Tongue (tissue), 1 donor: ENCODE measurements at regions not wholly inside any gene's neighbourhood (a gene's known extent, or its start where the extent isn't known, plus 50 kb on each side); places are given as distances from the start of the nearest gene placed in this dataset.

Source experiments
- DNase-seq: peaks from one replicate; pipeline ENCODE4 v3.0.0-alpha.2; 2015

DNA sequence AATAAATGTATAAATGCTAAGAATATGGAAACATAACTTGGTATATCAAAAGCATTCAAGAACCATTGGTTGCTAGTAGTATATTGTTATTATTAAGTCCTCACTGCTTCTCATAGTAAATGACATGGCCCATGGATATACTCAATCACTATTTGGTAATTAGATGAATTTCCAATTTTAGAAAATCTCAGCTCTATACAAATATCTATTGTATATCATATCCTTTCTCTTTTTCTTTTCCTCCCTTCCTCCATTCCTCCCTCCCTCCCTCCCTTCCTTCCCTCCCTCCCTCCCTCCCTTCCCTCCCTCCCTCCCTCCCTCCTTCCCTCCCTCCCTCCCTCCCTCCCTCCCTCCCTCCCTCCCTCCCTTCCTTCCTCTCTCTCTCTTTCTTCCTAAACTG, 514.4 kb upstream of the LCORL start:
- DNase-seq: no peak

DNA sequence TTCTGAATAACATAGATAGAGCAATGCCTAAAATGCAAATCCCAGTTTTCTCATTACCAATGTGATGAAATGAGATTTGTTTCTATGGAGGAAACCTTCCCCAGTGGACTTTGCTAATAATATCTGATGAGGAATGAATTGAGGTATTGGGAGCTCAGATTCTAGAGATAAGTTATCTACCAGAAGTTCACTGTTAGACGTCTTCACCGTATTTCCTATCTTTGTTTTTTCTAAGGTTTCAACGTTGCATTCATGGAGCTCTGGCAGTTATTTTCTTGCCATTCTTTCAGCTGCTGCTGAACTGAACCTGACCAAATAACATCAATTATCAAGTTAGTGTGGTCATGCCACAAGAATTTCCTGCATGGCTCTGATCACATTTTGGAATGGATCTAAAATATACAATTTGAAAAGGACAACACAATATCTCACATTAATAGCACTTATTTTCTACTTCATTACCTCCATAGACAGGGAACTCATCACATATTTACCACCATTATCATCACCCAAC, 511.8 kb upstream of the LCORL start:
- DNase-seq: no peak

DNA sequence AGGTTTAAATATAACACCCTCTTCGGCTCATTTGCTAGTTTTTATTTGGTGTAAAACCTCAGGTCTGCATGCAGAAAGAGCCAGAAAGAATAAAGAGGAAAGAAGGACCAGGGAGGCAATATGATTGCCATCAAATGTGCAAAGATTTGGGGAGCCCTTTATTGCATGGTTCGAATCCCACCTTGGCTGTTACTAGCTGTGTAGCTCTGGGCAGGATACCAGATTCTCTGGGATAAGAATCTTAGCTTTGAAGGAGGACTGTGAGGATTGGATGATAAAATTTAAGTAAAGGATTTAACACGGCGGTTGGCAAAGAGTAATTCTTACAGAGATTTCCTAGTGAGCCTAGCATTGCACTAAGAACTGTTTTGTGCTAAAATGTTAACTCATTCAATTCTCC, 510.2 kb upstream of the LCORL start:
- no peak for DNase-seq

DNA sequence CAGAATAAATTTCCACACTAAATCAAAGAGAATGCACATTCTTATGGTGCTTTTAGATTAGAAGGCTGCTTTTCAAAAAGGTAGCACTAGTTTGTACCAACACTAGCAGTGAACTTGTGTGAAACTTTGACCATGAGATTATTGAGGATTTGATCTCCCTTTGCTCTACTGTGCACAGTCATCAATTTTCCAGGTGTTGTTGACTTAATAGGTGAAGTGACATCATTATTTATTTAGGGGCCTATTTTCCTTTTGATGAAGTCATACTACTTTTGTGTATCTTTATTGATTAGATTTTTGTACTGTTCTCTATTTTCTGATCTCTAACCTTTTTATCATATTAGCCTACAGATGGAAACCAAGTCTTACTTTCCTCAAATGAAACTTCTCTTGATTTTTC, 507.9 kb upstream of the LCORL start:
- no peak for DNase-seq

DNA sequence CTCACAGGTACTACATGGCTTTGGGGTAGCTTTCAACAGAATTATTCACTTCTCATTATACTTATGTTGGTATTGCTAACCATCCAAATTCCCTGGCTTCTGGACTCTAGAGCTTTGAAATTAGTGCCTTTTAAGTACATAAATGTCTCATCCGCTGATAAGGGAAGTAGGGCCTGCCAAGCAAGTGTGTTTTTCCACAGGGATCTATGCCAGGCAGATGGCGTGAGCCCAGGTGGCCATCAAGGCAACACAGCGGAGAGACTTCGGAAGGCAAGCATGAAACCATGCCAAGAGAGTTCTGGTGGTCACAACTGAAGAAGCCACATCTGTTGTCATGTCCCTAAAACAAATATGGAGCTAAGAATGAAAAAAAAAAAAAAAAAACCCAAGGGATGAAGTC, 503.1 kb upstream of the LCORL start:
- no peak for DNase-seq

DNA sequence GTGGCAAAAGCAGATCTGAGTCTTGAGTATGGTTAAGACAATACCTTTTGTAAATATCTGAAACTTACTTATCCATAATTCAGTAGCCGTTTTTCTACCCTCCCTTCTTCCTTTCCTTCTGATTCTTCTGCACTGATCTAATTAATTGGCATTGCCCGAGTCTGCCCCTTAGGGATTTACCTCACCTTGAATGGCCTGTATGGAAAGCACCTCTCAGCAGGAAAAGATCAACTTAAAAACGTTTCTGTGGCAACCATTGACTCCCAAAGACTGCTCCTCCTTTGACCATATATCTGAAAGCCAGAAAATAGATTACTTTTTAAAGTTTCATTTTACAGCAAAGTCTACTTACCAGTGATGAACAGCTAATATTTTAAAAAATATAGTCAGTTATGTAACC, 496.5 kb upstream of the LCORL start:
- no peak for DNase-seq

DNA sequence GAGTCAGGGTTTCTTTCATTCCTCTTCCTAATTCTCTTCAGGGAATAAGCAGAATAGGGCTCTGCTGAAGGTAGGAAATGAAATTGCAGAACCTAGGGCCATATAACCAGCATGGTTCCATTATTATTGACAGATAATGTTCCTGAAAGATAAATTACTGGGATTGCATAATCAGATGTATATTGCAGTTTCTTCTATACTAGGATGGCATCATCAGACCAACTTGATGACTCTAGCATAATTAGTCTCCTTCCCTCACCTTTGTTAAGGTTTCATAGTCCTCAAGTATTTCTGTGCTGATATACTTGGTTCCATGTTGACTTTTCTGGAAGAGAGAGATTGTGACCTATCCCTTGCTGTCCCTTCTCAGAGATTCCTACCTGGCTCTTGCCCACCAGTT, 492.3 kb upstream of the LCORL start:
- DNase-seq: no peak

DNA sequence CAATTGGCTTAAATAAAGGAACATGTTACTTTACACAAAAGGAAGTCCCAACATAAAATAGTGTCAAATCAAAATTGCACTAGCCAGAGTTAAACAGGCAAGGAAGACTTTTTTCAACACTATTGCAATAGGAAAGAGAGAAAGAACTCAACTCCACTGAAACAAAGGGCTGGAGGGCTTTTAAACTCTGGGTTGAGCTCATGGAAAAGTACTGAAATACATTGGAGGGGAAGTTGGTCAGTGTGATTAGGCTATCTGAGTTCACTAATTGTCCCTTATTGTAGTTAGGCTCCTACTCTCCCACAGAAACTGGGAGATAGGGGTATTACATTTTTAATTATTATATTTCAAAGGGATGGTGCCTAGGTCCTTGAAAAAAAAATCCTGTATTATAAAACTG, 491.2 kb upstream of the LCORL start:
- DNase-seq: no peak

DNA sequence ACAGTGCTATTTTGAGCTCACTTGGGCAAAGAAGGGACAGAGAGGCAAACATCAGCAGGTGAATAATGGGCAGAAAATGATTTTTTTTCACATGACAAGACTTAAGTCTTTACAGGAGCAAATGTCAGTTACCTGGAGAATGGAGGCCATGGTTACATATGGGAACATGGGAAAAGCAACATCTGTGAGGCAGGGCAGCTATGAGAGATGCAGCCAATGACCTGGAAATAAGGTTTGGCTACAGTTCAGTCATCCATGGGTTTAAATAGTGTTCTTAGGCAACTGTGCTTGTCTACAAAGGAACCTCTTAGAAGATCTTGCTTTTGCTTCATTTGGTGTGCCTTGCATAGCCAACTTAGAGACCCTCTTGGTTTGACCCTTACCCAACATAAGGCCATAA, 490.2 kb upstream of the LCORL start:
- no peak for DNase-seq

DNA sequence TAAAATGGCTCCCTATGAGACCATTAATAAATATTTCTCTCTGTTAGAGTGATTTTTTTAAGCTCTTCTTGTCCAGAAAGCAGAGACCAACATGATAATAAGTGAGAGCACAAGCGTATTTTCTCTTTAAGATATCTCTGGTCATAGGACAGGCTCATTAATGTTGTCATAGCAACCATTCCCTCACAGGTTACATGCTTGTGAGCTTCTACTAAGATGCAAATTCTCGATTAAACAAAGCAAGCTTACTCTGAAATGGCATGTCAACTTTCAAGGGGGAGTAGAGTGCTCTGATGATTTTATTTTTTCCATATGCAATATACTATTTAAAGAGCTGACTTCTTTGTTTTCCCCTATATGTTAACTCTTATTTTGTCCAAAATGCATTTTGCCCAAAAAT, 487.2 kb upstream of the LCORL start:
- DNase-seq: no peak

DNA sequence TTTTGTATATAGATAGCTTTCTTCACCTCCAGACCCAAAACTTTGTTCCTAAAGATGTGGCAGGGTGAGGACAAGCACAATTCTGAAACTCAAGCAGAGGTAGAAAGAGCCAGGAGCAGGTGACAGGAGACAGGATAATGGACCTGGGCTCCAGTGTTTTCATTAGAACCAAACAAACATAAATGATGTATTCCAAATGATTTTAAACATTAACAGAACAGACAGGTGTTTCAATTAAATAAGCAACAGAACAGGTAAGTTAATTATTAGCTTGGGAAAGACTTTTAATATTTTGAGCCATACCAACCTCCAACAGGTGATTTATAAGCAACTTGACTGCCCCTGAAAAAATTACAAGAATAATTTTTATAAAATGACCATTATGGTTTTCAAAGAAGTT, 459.4 kb upstream of the LCORL start:
- no peak for DNase-seq

DNA sequence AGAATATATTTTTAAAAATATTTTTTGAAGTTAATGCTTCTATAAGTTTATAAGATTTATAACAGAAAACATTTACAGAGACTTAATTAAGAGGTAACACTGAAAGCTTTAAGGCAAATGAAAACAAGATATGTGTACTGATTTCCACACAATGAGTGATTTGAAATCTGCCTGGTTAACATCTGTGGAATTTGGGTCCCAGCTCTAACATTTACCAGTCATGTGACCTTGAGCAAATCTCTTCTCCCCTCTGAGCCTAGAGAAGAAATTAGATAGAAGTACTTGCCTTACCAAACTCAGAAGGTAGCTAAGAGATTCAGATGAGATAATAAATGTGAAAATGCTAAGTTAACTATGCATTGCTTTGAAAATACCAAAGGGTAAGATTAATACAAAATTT, 458.8 kb upstream of the LCORL start:
- no peak for DNase-seq

DNA sequence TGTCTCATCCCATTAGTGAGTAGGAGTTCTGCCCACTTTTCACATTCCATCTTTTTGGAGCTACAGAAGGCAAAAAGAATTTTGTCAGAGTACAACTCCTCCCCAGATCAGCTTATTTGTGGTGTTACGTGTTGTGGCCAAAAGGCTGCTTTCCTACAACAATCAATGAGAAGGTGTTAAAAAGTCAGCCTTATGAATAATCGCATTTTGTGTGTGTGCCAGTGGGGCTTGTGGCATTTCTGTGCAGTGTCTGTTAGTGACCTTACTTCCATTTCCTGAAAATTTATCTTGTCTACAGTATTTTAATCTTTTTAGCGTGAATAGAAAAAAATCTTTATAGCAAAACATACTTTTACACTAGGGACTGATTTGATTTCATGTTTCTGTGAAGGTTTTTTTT, 458.3 kb upstream of the LCORL start:
- DNase-seq: no peak

DNA sequence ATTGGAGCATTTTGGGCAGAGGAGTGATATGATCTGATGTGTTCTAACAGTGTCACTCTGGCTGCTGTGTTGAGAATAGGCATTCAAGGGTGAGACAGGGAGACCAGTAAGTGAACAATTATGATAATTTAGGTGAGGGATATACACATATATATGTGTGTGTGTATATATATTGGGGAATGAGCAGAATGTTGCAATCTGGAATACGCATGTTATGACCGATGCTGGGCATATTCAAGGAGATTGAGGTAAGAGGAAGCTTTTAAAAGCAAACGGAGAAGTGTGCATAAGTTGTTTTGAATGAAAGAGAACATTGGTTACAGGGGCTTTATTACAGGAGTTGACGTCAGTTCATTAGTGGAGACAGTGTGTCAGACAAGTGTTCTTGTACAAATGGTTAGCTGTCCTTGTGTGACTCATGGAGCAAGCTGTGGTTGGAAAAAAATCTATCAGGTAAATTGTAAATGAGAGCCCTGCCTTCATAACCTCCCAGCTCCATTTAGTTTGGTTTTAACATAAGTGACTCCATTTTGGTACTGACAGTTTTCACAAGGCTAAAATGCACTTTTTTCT, 442.5 kb upstream of the LCORL start:
- no peak for DNase-seq

DNA sequence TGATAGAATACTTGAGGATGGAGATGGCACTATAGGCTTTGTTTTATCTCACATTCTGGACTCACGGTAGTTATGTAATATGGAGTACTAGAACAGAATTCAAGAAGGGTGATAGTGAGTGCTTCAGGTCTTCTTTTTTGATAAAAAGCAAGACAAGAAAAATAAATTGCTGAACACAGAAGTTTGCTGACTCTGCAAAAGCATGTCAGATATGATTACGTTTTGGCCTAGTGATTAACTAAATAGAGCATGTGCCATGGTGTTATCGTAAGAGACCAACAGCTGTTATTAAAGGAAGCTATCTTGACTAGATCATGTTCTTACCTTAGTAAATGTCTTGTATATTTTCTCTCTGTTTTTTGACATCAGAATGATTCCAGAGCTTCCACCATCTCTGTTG, 436.9 kb upstream of the LCORL start:
- no peak for DNase-seq

DNA sequence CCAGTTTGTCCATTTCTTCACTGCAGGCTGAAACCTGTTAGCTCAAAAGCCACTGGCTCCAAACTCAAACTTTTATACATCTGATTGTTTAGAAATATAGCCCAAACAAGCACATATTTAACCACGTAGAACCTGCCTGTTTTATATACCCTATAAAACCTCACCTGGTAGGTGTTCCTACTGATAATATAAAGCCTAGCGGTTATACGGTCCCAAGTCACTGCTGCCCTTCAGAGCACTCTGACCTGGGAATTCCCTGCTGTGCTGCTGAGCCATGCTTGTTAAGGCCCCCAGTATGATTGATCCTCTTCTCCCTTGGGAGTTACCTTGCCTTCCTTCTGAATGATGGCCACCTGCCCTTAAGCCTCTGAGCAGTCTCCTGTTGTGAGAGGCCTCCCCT, 432.8 kb upstream of the LCORL start:
- DNase-seq: no peak

DNA sequence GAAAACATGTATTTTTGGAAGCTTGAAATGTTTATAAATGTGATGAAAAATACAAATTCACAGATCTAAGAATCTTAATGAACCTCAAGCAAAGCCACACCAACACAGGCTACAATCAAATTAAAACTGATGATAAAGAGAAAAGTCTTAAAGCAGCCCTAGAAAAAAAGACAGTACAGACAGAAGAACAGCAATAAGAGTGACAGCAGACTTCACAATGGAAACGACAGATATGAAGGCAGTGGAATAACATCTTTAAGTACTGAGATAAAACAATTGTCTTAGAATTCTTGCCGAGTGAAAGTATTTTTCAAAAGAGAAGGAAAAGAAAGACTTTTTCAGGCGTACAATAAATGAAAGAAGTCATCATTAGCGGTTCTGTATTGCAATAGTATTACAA, 423.6 kb upstream of the LCORL start:
- DNase-seq: no peak

DNA sequence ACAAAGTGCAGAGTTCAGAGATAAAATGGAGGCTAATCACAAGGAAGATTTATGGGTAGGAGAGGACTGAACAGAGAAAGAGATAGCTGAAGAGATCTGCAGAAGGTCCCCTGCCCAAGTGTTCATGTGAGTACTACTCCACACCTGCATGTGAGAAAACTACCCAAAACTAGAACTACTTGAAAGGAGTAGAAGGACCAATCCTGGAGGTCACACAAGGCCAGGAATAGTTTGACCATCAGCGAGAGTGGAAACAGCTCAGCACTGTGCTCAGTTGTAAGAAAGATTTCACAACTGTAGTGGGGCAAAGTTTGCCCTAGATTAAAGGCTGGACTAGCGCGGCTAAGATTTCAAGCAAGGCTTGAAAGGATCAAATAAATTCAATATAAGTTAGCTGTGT, 422.7 kb upstream of the LCORL start:
- DNase-seq: no peak

DNA sequence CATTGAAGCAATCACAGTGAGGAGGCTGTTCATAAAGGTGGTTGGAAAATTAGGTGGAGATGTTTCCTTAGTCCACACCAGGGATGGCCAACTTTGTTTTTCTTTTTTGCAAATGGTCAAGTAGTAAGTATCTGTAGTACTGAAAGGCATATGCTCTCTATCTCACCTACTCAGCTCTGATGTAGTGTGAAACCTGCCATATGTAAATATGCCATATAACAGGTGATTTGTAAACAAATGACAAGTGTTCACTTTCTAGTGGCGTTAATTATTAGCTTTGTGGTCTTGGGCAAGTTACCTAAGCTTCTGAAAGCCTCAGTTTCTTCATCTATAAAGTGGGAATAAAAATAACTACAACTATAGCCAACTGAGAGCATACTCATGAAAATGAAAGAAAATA, 421.4 kb upstream of the LCORL start:
- DNase-seq: no peak

DNA sequence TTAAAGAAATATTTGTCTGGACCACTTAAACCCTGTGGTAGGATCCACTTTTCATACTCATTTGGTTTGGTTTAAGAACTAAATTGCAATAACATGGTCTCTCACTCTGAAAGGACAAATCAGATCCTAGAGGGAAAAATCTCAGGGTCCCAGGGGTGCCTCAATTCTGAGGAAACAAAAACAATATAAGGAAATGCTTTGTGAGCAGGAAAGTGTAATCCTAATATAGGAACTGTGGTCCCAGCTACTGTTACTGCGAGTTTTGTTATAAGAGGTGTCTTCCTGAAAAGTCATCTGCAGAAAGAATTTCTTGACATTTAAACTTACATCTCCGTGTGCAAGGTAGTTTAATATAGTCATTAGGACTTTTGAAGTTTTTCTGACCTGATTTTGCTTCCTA, 420.1 kb upstream of the LCORL start:
- no peak for DNase-seq

DNA sequence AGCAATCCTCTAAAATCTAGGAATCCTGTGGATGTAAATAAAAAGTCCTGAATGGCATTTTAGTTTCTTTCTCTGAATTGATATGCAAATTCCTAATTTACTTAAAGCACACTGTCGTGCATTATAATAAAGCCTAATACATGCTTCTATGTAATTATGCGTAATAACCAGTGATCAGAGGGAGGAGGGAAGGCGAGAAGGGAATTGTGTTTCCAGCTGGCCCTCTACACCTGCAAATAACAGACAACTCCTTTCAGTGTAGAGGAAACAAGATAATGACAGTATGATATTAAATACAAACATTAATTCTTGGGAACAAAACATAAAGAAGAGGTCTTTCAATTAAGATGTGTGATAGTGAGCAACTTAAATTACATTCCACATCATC, 419.6 kb upstream of the LCORL start:
- DNase-seq: no peak

DNA sequence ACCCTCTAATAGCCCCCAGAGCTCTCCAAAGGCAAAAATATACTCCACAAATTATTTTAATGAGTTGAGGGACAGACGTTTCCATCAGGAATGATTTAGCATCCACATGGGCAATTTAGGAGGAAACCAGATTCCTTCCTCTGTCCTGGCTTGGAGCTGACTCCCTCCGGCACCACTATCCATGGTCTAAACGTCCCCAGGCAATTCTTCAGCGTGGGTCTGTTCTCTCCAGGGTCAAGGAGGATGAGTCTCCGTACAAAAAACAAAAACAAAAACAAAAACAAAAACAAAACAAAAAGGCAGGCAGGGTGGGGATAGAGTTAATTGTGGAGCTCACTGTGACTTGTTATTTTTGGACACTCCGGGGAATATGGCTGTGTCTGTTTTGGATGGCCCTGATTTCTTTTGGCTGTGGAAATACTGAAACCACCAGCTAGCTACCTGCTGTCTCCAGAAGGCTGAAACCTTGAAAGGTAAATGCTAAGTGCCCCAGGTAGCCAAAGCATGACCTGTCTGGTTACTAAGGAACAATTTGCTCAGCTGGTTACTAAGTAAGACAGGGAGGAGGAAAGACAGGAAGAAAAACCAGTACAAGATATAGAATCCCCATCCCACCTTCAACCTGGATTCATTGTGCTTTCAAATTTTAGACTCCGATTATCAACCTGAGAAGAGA, 419.1 kb upstream of the LCORL start:
- no peak for DNase-seq

DNA sequence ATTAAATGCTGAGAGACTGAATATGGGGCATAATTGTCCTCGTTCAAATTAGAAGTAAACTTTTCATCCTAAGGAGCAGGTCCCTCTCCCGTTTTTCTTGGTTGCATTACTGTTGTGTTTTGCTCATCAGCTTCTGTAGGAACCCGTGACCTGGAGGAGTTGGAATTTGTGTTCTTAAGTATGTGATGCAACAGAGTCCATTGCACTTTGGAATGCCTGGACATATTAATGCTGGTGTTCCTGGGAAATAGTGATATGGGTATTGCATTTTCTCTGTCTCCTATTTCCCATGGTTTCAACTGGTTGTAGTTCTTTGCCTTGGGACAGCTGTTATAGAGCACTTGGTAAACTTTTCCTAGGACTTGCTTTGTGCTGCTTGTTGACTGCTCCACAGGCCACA, 417.8 kb upstream of the LCORL start:
- DNase-seq: no peak

DNA sequence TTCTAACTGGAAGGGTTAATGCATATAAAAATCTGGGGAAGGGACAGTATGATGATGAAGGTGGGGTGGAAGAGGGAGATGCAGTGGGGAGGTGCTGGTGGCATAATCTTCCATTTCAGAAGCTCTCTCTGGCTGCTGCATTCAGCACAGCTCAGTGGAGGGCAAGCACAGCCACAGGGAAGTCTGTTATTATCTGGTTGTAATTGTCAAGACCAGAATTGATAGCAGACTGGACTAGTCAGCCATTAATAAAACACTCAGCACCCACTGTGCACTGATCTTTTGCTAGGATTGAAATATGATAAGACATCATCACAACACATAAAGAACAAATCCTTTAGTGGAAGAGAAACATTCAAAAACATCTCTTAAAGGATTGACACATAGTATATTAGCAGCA, 414.2 kb upstream of the LCORL start:
- no peak for DNase-seq

DNA sequence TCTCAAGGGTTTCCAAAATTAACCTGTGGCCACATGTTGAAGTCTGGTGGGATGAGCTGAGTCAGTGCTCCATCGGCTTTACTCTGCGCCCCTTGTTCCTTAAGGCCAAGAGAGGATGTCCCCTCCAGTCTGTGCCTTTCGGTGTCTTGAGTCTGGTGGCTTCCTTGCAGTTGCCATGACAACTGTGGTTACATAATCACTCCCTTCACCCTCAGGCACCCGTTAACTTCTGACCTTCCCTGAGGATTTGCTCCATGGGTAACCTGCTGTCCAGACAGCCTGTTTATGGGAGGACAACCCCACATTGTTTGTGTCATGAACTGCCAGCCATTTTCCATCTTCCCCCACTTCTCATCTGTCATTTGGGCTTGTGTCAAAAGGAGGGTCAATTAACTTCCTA, 401.1 kb upstream of the LCORL start:
- DNase-seq: no peak
